MM.1S (cell line): ENCODE measurements at regions not wholly inside any gene's neighbourhood (a gene's known extent, or its start where the extent isn't known, plus 50 kb on each side); places are given as distances from the start of the nearest gene placed in this dataset.

Experiments used
- EZH2 ChIP-seq: fragments of 300-600 bp; sonication (generic); optimal IDR thresholded peaks from 2 replicates; pipeline ENCODE3; 2017; ENCODE audit warnings: low read depth, mild to moderate bottlenecking, antibody characterized with exemption, low read length, mixed read lengths
- TF ChIP-seq, protein P1 (sequence below): fragments of 300-600 bp; sonication (generic); IDR thresholded peaks from 2 replicates; pipeline ENCODE4 v1.5.1; 2016; ENCODE audit warnings: antibody characterized with exemption, low read length, mixed read lengths

DNA sequence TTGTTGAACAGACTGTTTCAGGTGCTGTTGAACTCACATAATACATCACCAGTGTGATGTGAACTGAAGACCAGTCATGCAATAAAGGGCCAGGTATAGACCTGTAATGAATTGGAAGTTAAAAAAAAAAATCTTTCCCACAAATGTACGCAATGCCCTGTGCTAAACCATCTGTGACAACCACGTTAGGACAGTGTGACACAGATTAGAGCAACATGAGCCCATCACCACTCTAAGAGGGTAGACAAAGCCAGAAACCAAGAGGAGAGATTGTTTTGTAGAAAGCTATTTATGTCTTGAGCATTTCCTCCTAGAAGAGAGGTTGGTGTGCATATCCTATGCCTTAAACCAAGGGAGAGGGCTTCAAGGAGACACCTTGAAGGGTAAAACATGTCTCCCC is 77.0 kb upstream of the BEND6 start:
- TF ChIP-seq, protein P1, sequence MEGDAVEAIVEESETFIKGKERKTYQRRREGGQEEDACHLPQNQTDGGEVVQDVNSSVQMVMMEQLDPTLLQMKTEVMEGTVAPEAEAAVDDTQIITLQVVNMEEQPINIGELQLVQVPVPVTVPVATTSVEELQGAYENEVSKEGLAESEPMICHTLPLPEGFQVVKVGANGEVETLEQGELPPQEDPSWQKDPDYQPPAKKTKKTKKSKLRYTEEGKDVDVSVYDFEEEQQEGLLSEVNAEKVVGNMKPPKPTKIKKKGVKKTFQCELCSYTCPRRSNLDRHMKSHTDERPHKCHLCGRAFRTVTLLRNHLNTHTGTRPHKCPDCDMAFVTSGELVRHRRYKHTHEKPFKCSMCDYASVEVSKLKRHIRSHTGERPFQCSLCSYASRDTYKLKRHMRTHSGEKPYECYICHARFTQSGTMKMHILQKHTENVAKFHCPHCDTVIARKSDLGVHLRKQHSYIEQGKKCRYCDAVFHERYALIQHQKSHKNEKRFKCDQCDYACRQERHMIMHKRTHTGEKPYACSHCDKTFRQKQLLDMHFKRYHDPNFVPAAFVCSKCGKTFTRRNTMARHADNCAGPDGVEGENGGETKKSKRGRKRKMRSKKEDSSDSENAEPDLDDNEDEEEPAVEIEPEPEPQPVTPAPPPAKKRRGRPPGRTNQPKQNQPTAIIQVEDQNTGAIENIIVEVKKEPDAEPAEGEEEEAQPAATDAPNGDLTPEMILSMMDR = no peak
- no peak for TF ChIP-seq EZH2
